ENCODE measurements at regions not wholly inside any gene's neighbourhood (a gene's known extent, or its start where the extent isn't known, plus 50 kb on each side); places are given as distances from the start of the nearest gene placed in this dataset.

- no peak for DNase-seq
Observed at GRCh38 chr1:229825042-229825441, 199.0 kb downstream of the URB2 start.

GRCh38 chr1:229828461-229828860 lies 202.4 kb downstream of the URB2 start:
- DNase-seq = no peak

- DNase-seq = no peak
Observed at GRCh38 chr1:229832695-229833094, 206.6 kb downstream of the URB2 start.

GRCh38 chr1:229834230-229834629 lies 208.2 kb downstream of the URB2 start:
- DNase-seq = no peak

GRCh38 chr1:229835226-229835625 lies 209.2 kb downstream of the URB2 start:
- peak; percentile 47 for DNase-seq

- no peak for DNase-seq
Observed at GRCh38 chr1:229836324-229836723, 210.3 kb downstream of the URB2 start.

GRCh38 chr1:229838204-229838603 lies 212.2 kb downstream of the URB2 start:
- no peak for DNase-seq

GRCh38 chr1:229839800-229840199 lies 213.8 kb downstream of the URB2 start:
- DNase-seq = no peak

- no peak for DNase-seq
Observed at GRCh38 chr1:229841230-229841629, 215.2 kb downstream of the URB2 start.

GRCh38 chr1:229842302-229843255 lies 216.5 kb downstream of the URB2 start:
- peak; percentile 60 for DNase-seq

GRCh38 chr1:229843627-229844238 lies 217.7 kb downstream of the URB2 start:
- peak; percentile 84 for DNase-seq

- DNase-seq = peak; percentile 42
Observed at GRCh38 chr1:229844675-229845074, 218.6 kb downstream of the URB2 start.

GRCh38 chr1:229845410-229846138 lies 219.5 kb downstream of the URB2 start:
- no peak for DNase-seq

GRCh38 chr1:229846351-229846750 lies 220.3 kb downstream of the URB2 start:
- no peak for DNase-seq

GRCh38 chr1:229848752-229849677 lies 218.0 kb upstream of the GALNT2 start:
- DNase-seq = peak; percentile 54

- no peak for DNase-seq
Observed at GRCh38 chr1:229851511-229851910, 215.5 kb upstream of the GALNT2 start.

- DNase-seq = peak; percentile 68
Observed at GRCh38 chr1:229853751-229854150, 213.3 kb upstream of the GALNT2 start.

- no peak for DNase-seq
Observed at GRCh38 chr1:229854620-229855019, 212.4 kb upstream of the GALNT2 start.

GRCh38 chr1:229856009-229856650 lies 210.9 kb upstream of the GALNT2 start:
- peak; percentile 57 for DNase-seq

- DNase-seq = no peak
Observed at GRCh38 chr1:229857585-229857984, 209.5 kb upstream of the GALNT2 start.

- DNase-seq = no peak
Observed at GRCh38 chr1:229859026-229859425, 208.0 kb upstream of the GALNT2 start.

- no peak for DNase-seq
Observed at GRCh38 chr1:229860926-229861325, 206.1 kb upstream of the GALNT2 start.
